T-cell (primary cell): ENCODE measurements at regions not wholly inside any gene's neighbourhood (a gene's known extent, or its start where the extent isn't known, plus 50 kb on each side); places are given as distances from the start of the nearest gene placed in this dataset.

ENCODE experiments used
- ATAC-seq, 4 experiments: fragments of 200-7000 bp in 3 of 4; fragments of 150-1000 bp in 1 of 4; cut with Tn5 transposase; replicated peaks in 1 of 4; 1 replicate in 3 of 4; 2 replicates in 1 of 4; pipeline ENCODE4 v1.10.0; 2021; ENCODE audit warnings: moderate library complexity in 3 of 4, mild to moderate bottlenecking in 2 of 4, moderate number of reproducible peaks in 1 of 4
- CTCF ChIA-PET, 2 donors: fragments of 300-600 bp; sonication (Branson Sonifier 250); formaldehyde crosslinking; loops; one replicate each; lab custom pipeline; 2022; ENCODE audit warnings: antibody characterized with exemption in 2 of 2; lab: Charles Lee
- POLR2A ChIA-PET, 2 donors: fragments of 300-600 bp; sonication (Branson Sonifier 250); formaldehyde crosslinking; loops; one replicate each; lab custom pipeline; 2022; ENCODE audit warnings: antibody characterized with exemption in 2 of 2; lab: Charles Lee
- DNase-seq, 35 experiments: peaks; one replicate each; pipeline versions ENCODE4 v3.0.0 to v3.0.0-alpha.2; 2013 to 2023
- H3K27ac ChIP-seq: one replicate; pipeline ENCODE4 v1.5.1; 2013; ENCODE audit warnings: low read length
- H3K27me3 ChIP-seq, 2 experiments: replicated peaks in 1 of 2; 1 replicate in 1 of 2; 2 replicates in 1 of 2; pipeline versions ENCODE4 v1.6.1 to v1.7.0; 2013; ENCODE audit warnings: low read length in 1 of 2, mixed read lengths in 1 of 2; ENCODE audit not compliant: control insufficient read depth in 2 of 2, insufficient read depth in 2 of 2; ENCODE audit errors: extremely low read depth in 1 of 2
- H3K36me3 ChIP-seq, 2 donors: 1 replicate in 1 of 2; 2 replicates in 1 of 2; pipeline versions ENCODE4 v1.6.1 to v1.7.0; 2013; ENCODE audit warnings: low read length in 1 of 2; ENCODE audit not compliant: control insufficient read depth in 2 of 2, insufficient read depth in 1 of 2; ENCODE audit errors: extremely low read depth in 1 of 2
- H3K4me1 ChIP-seq, 2 experiments: 1 replicate in 1 of 2; 2 replicates in 1 of 2; pipeline versions ENCODE4 v1.6.1 to v1.7.0; 2013; ENCODE audit warnings: low read length in 2 of 2, mixed read lengths in 1 of 2; ENCODE audit not compliant: insufficient read depth in 2 of 2, control insufficient read depth in 1 of 2; ENCODE audit errors: extremely low read depth in 1 of 2
- H3K4me3 ChIP-seq, 2 donors: 1 replicate in 1 of 2; 2 replicates in 1 of 2; pipeline versions ENCODE4 v1.5.1 to v1.7.0; 2013; ENCODE audit warnings: mild to moderate bottlenecking in 2 of 2, low read length in 1 of 2, moderate library complexity in 1 of 2; ENCODE audit not compliant: control insufficient read depth in 1 of 2; ENCODE audit errors: extremely low read depth in 1 of 2
- H3K9me3 ChIP-seq: 2 replicates; pipeline ENCODE4 v1.7.0; 2013
- H3K27ac Mint-ChIP-seq, 2 donors: one replicate each; pipeline ENCODE4 v1.8.0; 2020 to 2021; ENCODE audit warnings: mild to moderate bottlenecking in 2 of 2, mixed read lengths in 2 of 2
- H3K27me3 Mint-ChIP-seq, 2 donors: one replicate each; pipeline ENCODE4 v1.8.0; 2021 to 2022; ENCODE audit warnings: mixed read lengths in 2 of 2
- H3K36me3 Mint-ChIP-seq: one replicate; pipeline ENCODE4 v1.8.0; 2021; ENCODE audit warnings: mixed read lengths
- H3K4me1 Mint-ChIP-seq, 3 donors: one replicate each; pipeline ENCODE4 v1.8.0; 2020 to 2022; ENCODE audit warnings: mixed read lengths in 3 of 3, mild to moderate bottlenecking in 1 of 3
- H3K4me3 Mint-ChIP-seq, 3 donors: one replicate each; pipeline ENCODE4 v1.8.0; 2020 to 2022; ENCODE audit warnings: mild to moderate bottlenecking in 3 of 3, mixed read lengths in 3 of 3, moderate library complexity in 3 of 3
- H3K9me3 Mint-ChIP-seq, 3 donors: one replicate each; pipeline ENCODE4 v1.8.0; 2020 to 2022; ENCODE audit warnings: mixed read lengths in 3 of 3
- WGBS: methylation state at CpG from one replicate; pipeline ENCODE4 v1.1.5; 2013; ENCODE audit warnings: missing lambda C conversion rate; ENCODE audit not compliant: insufficient coverage; 5-methylcytosine and 5-hydroxymethylcytosine counted together

- WGBS = no CpG with 5 or more reads among the region's 3 CpGs
- ChIA-PET CTCF (no interaction called here), POLR2A (no interaction called here)
- no peak overlapping the region for H3K27ac Mint-ChIP-seq
- H3K4me1 Mint-ChIP-seq = peaks cover 11 to 15% (median 12%) of the 10 kb centered on the region in 3 donors
- Histone ChIP-seq H3K36me3 (no peaks in the 10 kb centered on the region), H3K4me1 (peaks cover 0 to 3% of the 10 kb centered on the region in 2 experiments), H3K4me3 (no peak overlapping the region), H3K9me3 (no peaks in the 10 kb centered on the region), H3K27ac (no peak overlapping the region), H3K27me3 (no peaks in the 10 kb centered on the region)
- no peak for DNase-seq
- H3K27me3 Mint-ChIP-seq = no peaks in the 10 kb centered on the region
- H3K9me3 Mint-ChIP-seq = peaks cover 0 to 3% (median 0%) of the 10 kb centered on the region in 3 donors
- no peaks in the 10 kb centered on the region for H3K36me3 Mint-ChIP-seq
- no peak overlapping the region for H3K4me3 Mint-ChIP-seq
- ATAC-seq = no peak
Observed at GRCh38 chr5:67413721-67414120, 217.1 kb upstream of the CD180 start.

- POLR2A ChIA-PET = no interaction called here
- DNase-seq (no peak), ATAC-seq (no peak)
- no peak overlapping the region for H3K4me3 ChIP-seq
- no peaks in the 10 kb centered on the region for H3K9me3 ChIP-seq
- no peak overlapping the region for H3K27ac ChIP-seq
- peaks cover 0 to 3% of the 10 kb centered on the region in 2 experiments for H3K27me3 ChIP-seq
- no CpG with 5 or more reads among the region's 4 CpGs for WGBS
- Mint-ChIP-seq H3K36me3 (no peaks in the 10 kb centered on the region), H3K4me3 (no peak overlapping the region), H3K27me3 (peaks cover 3 to 5% of the 10 kb centered on the region in 2 donors), H3K27ac (no peak overlapping the region), H3K9me3 (no peaks in the 10 kb centered on the region), H3K4me1 (no peaks in the 10 kb centered on the region)
- no peaks in the 10 kb centered on the region for H3K36me3 ChIP-seq
- H3K4me1 ChIP-seq = no peaks in the 10 kb centered on the region
- CTCF ChIA-PET = no interaction called here
Observed at GRCh38 chr5:67409126-67409777, 212.7 kb upstream of the CD180 start.

- ChIA-PET POLR2A (no interaction called here), CTCF (no interaction called here)
- Mint-ChIP-seq H3K36me3 (no peaks in the 10 kb centered on the region), H3K27me3 (peaks cover 3 to 5% of the 10 kb centered on the region in 2 donors), H3K9me3 (no peaks in the 10 kb centered on the region), H3K4me3 (no peak overlapping the region), H3K27ac (no peak overlapping the region), H3K4me1 (no peaks in the 10 kb centered on the region)
- no peak overlapping the region for H3K4me3 ChIP-seq
- H3K4me1 ChIP-seq = no peaks in the 10 kb centered on the region
- no peak for ATAC-seq
- DNase-seq = no peak
- peaks cover 0 to 3% of the 10 kb centered on the region in 2 experiments for H3K27me3 ChIP-seq
- no CpG with 5 or more reads among the region's 2 CpGs for WGBS
- no peak overlapping the region for H3K27ac ChIP-seq
- no peaks in the 10 kb centered on the region for H3K9me3 ChIP-seq
- H3K36me3 ChIP-seq = no peaks in the 10 kb centered on the region
Observed at GRCh38 chr5:67407979-67408378, 211.4 kb upstream of the CD180 start.

- ATAC-seq (no peak), DNase-seq (no peak)
- no CpG with 5 or more reads among the region's 3 CpGs for WGBS
- H3K9me3 ChIP-seq = no peaks in the 10 kb centered on the region
- no peaks in the 10 kb centered on the region for H3K36me3 ChIP-seq
- no peaks in the 10 kb centered on the region for H3K4me1 Mint-ChIP-seq
- CTCF ChIA-PET = interaction anchor here in 1 of 2 donors (0.6 kb wide), 1 partner anchor 145 kb away, joined by 5 read pairs; no protein-coding TSS in a partner anchor
- no peak overlapping the region for H3K4me3 Mint-ChIP-seq
- no peak overlapping the region for H3K27ac Mint-ChIP-seq
- H3K36me3 Mint-ChIP-seq = no peaks in the 10 kb centered on the region
- H3K4me3 ChIP-seq = no peak overlapping the region
- H3K27me3 Mint-ChIP-seq = peaks cover 5 to 7% of the 10 kb centered on the region in 2 donors
- POLR2A ChIA-PET = interaction anchor here in 1 of 2 donors (0.6 kb wide), 1 partner anchor 26 kb away, joined by 3 read pairs; no protein-coding TSS in a partner anchor
- no peaks in the 10 kb centered on the region for H3K4me1 ChIP-seq
- no peaks in the 10 kb centered on the region for H3K9me3 Mint-ChIP-seq
- peaks cover 0 to 3% of the 10 kb centered on the region in 2 experiments for H3K27me3 ChIP-seq
- H3K27ac ChIP-seq = no peak overlapping the region
Observed at GRCh38 chr5:67405755-67406154, 209.2 kb upstream of the CD180 start.

GRCh38 chr5:67405101-67405364, 208.4 kb upstream of the CD180 start:
- Histone ChIP-seq H3K4me1 (no peaks in the 10 kb centered on the region), H3K27me3 (peaks cover 0 to 3% of the 10 kb centered on the region in 2 experiments), H3K4me3 (no peak overlapping the region), H3K9me3 (no peaks in the 10 kb centered on the region), H3K36me3 (no peaks in the 10 kb centered on the region), H3K27ac (no peak overlapping the region)
- WGBS = 80% methylated on average over 1 of the region's 3 CpGs
- no peaks in the 10 kb centered on the region for H3K36me3 Mint-ChIP-seq
- no peaks in the 10 kb centered on the region for H3K4me1 Mint-ChIP-seq
- H3K27me3 Mint-ChIP-seq = peaks cover 5 to 7% of the 10 kb centered on the region in 2 donors
- POLR2A ChIA-PET = no interaction called here
- no peaks in the 10 kb centered on the region for H3K9me3 Mint-ChIP-seq
- H3K27ac Mint-ChIP-seq = no peak overlapping the region
- no peak for DNase-seq
- ATAC-seq = no peak
- H3K4me3 Mint-ChIP-seq = no peak overlapping the region
- CTCF ChIA-PET = no interaction called here

- no peak for ATAC-seq
- 56% methylated on average over 1 of the region's 6 CpGs for WGBS
- Histone ChIP-seq H3K9me3 (no peaks in the 10 kb centered on the region), H3K27ac (no peak overlapping the region), H3K36me3 (no peaks in the 10 kb centered on the region), H3K4me3 (no peak overlapping the region), H3K27me3 (peaks cover 0 to 3% of the 10 kb centered on the region in 2 experiments), H3K4me1 (no peaks in the 10 kb centered on the region)
- H3K27ac Mint-ChIP-seq = no peak overlapping the region
- no peak overlapping the region for H3K4me3 Mint-ChIP-seq
- no peak for DNase-seq
- peaks cover 5 to 7% of the 10 kb centered on the region in 2 donors for H3K27me3 Mint-ChIP-seq
- no peaks in the 10 kb centered on the region for H3K4me1 Mint-ChIP-seq
- POLR2A ChIA-PET = no interaction called here
- no peaks in the 10 kb centered on the region for H3K36me3 Mint-ChIP-seq
- CTCF ChIA-PET = no interaction called here
- no peaks in the 10 kb centered on the region for H3K9me3 Mint-ChIP-seq
Observed at GRCh38 chr5:67404256-67405100, 207.9 kb upstream of the CD180 start.
